Colonic mucosa (tissue), 4 donors: ENCODE measurements at regions not wholly inside any gene's neighbourhood (a gene's known extent, or its start where the extent isn't known, plus 50 kb on each side); places are given as distances from the start of the nearest gene placed in this dataset.

ENCODE experiments used
- DNase-seq: peaks from one replicate; pipeline ENCODE4 v3.0.0-alpha.2; 2020
- H3K27ac ChIP-seq: fragments of 200-600 bp; one replicate; pipeline ENCODE4 v1.8.0; 2021
- H3K27me3 ChIP-seq: fragments of 200-600 bp; one replicate; pipeline ENCODE4 v1.8.0; 2021
- H3K36me3 ChIP-seq: fragments of 200-600 bp; one replicate; pipeline ENCODE4 v1.8.0; 2021
- H3K4me1 ChIP-seq: fragments of 200-600 bp; one replicate; pipeline ENCODE4 v1.8.0; 2021; ENCODE audit warnings: mild to moderate bottlenecking
- H3K4me3 ChIP-seq: fragments of 200-600 bp; one replicate; pipeline ENCODE4 v1.8.0; 2021
- H3K9ac ChIP-seq, 2 donors: one replicate each; pipeline ENCODE4 v1.7.0; 2013; ENCODE audit warnings: control low read depth in 2 of 2, low read depth in 2 of 2, low read length in 2 of 2
- H3K9me3 ChIP-seq: fragments of 200-600 bp; one replicate; pipeline ENCODE4 v1.8.0; 2021
- intact Hi-C: fragments of 100-400 bp; cut with DNase I; formaldehyde crosslinking; loops from one replicate; pipeline ENCODE4 v1.14.1; 2022
- TF ChIP-seq, protein P1 (sequence below): fragments of 200-600 bp; IDR thresholded peaks from one replicate; pipeline ENCODE4 v1.8.0; 2022; ENCODE audit warnings: antibody characterized with exemption, mild to moderate bottlenecking
- donor health status: healthy.
- donor health status: DM: no; HTN: no; CAD: no.
- donor health status: DM: no; HTN: no; CAD: no.

DNA sequence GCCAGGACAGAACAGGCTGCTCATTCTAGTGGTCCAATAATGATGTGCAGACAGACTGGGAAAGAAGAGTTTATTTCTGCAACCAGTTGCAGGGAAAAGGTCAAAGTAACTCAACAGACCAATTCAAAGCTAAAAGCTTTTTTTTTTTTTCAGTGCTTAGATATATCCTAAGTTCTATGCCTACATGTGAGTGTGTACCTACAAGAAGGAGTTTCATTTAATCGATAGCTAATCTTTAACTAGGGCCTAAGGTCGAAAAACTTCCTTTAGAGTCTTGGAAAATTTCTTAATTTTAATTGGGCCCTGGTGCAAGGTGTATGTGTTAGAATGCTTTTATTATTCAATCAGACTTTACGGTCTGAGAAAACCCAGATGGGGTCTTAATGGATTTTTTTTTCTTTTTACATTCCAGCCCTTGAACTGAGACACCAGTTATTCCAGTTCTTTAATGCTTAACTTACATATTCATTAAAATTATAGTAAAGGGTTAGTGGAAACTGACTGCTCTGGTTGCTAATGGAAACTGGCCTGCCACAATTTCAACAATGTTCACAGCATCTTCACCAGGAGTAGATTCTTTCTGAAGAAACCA, 365.3 kb downstream of the MTRR start:
- no peak overlapping the region for H3K9ac ChIP-seq
- H3K4me3 ChIP-seq = no peak overlapping the region
- peak overlapping the region; percentile 28 for H3K27ac ChIP-seq
- no peaks in the 10 kb centered on the region for H3K4me1 ChIP-seq
- TF ChIP-seq, protein P1, sequence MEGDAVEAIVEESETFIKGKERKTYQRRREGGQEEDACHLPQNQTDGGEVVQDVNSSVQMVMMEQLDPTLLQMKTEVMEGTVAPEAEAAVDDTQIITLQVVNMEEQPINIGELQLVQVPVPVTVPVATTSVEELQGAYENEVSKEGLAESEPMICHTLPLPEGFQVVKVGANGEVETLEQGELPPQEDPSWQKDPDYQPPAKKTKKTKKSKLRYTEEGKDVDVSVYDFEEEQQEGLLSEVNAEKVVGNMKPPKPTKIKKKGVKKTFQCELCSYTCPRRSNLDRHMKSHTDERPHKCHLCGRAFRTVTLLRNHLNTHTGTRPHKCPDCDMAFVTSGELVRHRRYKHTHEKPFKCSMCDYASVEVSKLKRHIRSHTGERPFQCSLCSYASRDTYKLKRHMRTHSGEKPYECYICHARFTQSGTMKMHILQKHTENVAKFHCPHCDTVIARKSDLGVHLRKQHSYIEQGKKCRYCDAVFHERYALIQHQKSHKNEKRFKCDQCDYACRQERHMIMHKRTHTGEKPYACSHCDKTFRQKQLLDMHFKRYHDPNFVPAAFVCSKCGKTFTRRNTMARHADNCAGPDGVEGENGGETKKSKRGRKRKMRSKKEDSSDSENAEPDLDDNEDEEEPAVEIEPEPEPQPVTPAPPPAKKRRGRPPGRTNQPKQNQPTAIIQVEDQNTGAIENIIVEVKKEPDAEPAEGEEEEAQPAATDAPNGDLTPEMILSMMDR = no peak
- DNase-seq = no peak
- intact Hi-C loops = no loop called here
- H3K27me3 ChIP-seq = no peaks in the 10 kb centered on the region
- H3K36me3 ChIP-seq = no peaks in the 10 kb centered on the region
- no peaks in the 10 kb centered on the region for H3K9me3 ChIP-seq

DNA sequence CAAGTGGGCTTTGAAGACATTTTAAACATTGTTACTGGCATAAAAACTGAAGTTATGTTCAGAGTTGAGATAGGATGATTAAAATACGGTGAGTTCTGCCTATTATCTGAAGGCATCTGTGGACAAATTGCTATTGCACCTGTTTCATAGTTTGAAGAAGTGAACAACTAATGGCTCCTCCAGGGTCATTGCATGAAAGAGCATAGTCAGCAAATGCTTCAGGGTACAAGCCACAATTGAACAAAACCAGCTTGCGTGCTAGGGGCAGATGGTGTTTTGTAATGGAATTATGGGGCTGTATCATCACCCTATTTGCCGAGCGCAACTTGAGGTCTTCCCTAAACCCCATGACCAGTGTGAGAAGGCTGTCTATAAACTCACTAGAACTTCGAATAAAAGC, 369.1 kb downstream of the MTRR start:
- Histone ChIP-seq H3K9ac (no peak overlapping the region), H3K27me3 (no peaks in the 10 kb centered on the region), H3K4me1 (no peaks in the 10 kb centered on the region), H3K36me3 (no peaks in the 10 kb centered on the region), H3K27ac (no peak overlapping the region), H3K9me3 (no peaks in the 10 kb centered on the region), H3K4me3 (no peak overlapping the region)
- intact Hi-C loops = no loop called here
- TF ChIP-seq, protein P1 = no peak
- DNase-seq = no peak

DNA sequence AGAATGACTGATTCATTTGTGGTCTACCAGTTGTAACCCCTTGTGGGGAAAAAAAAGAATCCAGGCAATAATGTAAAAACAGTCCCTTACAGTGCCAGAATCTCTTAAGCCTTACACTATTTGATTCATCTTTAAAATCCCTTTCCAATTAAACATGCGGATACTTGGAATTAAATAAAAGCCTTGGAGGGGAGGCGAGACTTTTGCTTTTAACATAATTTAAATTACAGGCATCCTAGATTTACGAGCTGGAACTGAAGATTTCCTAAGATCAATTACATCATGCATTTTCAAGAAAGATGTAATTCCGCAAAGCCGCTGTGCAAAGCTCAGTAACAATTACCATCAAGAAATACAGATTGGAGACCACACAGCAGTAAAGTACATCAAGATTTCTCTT, 370.2 kb downstream of the MTRR start:
- DNase-seq = no peak
- Histone ChIP-seq H3K4me3 (no peak overlapping the region), H3K9ac (no peak overlapping the region), H3K9me3 (no peaks in the 10 kb centered on the region), H3K27me3 (no peaks in the 10 kb centered on the region), H3K36me3 (no peaks in the 10 kb centered on the region), H3K27ac (no peak overlapping the region), H3K4me1 (no peaks in the 10 kb centered on the region)
- TF ChIP-seq, protein P1 = no peak
- intact Hi-C loops = no loop called here

DNA sequence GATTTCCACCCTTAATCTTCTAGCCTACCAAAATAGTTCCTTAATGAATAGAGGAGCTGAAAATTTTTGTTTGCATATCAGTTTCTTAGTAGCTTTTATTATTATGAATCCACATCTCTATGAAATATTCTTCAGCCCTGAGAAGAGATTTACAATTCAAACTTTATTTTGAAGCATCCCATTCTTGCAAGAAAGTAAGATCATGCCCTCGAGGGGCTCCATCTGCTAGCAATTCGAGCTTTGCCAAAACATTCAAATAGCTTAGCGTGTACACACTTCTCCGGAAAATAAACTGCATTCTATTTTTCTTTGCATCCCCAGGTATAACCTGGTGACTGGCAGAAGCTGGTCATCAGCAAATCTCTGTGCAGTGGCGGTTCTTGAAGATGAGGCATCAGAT, 370.7 kb downstream of the MTRR start:
- Histone ChIP-seq H3K27me3 (no peaks in the 10 kb centered on the region), H3K9me3 (no peaks in the 10 kb centered on the region), H3K9ac (no peak overlapping the region), H3K27ac (no peak overlapping the region), H3K4me1 (no peaks in the 10 kb centered on the region), H3K4me3 (no peak overlapping the region), H3K36me3 (no peaks in the 10 kb centered on the region)
- DNase-seq = no peak
- TF ChIP-seq, protein P1 = no peak
- intact Hi-C loops = no loop called here

DNA sequence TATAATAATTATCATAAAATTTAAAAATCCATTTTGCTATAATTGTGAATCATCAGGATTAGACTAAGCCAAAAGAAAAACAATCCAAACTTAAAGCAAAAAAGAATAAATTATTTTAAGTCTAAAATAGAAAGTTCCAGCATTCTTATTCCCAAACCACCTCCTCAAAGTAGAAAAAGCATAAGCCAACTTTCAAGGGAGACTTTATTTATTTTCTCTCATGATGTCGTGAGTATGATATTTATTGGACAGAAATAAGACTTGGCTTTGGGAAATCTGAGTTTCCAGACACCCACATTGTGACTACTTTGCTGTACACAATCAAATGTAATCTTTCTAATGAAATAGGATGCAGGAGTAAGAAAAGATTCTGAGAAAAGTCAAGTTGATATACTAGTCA, 372.1 kb downstream of the MTRR start:
- no peaks in the 10 kb centered on the region for H3K9me3 ChIP-seq
- H3K4me3 ChIP-seq = no peak overlapping the region
- TF ChIP-seq, protein P1 = no peak
- no peak overlapping the region for H3K27ac ChIP-seq
- H3K36me3 ChIP-seq = no peaks in the 10 kb centered on the region
- no peak overlapping the region for H3K9ac ChIP-seq
- no peak for DNase-seq
- no peaks in the 10 kb centered on the region for H3K27me3 ChIP-seq
- intact Hi-C loops = no loop called here
- H3K4me1 ChIP-seq = no peaks in the 10 kb centered on the region

DNA sequence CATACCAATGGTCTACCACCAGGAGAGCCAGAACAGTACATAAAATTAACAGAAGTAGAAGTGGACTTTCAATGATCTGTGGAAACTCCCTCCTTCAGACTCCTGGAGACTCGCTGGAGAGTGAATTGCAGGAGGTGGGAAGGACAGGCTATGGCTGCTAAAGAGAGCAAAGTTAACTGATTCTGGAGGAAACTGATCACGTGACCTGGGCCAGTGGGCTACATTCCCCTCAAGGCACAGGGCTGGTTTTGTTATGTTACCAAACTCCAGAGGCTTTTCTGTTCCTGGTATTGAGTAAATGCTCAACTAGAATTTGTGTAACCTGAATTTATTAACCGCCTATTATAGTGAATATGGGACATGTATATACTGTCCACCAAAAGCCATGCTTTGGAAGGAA, 372.6 kb downstream of the MTRR start:
- H3K27ac ChIP-seq = no peak overlapping the region
- H3K4me1 ChIP-seq = no peaks in the 10 kb centered on the region
- no peak for DNase-seq
- H3K9ac ChIP-seq = no peak overlapping the region
- no peaks in the 10 kb centered on the region for H3K36me3 ChIP-seq
- H3K4me3 ChIP-seq = no peak overlapping the region
- intact Hi-C loops = no loop called here
- TF ChIP-seq, protein P1 = no peak
- H3K27me3 ChIP-seq = no peaks in the 10 kb centered on the region
- no peaks in the 10 kb centered on the region for H3K9me3 ChIP-seq
